DMS53 (cell line): ENCODE measurements at regions not wholly inside any gene's neighbourhood (a gene's known extent, or its start where the extent isn't known, plus 50 kb on each side); places are given as distances from the start of the nearest gene placed in this dataset.
"Not testable (repeated sequence)": the region's sequence is repeated elsewhere in the genome, so short reads cannot be mapped to it uniquely, and the experiment has no call there.

Source experiments
- DNase-seq: peaks from one replicate; lab custom pipeline; 2025; lab: John Stamatoyannopoulos, UW

GRCh38 chr11:96520939-96521338 lies 131.1 kb downstream of the JRKL start:
- no peak for DNase-seq

GRCh38 chr11:96523656-96524055 lies 133.8 kb downstream of the JRKL start:
- DNase-seq, result no peak

GRCh38 chr11:96524475-96524874 lies 134.7 kb downstream of the JRKL start:
- peak; percentile 18 for DNase-seq

- no peak for DNase-seq
These were observed 140.7 kb downstream of the JRKL start for GRCh38 chr11:96530473-96530872.

- no peak for DNase-seq
These were observed 148.3 kb downstream of the JRKL start for GRCh38 chr11:96538104-96538503.

GRCh38 chr11:96538622-96539021 lies 148.8 kb downstream of the JRKL start:
- DNase-seq, result no peak

- DNase-seq, result no peak
These were observed 151.1 kb downstream of the JRKL start for GRCh38 chr11:96540875-96541274.

GRCh38 chr11:96543177-96543576 lies 153.4 kb downstream of the JRKL start:
- no peak for DNase-seq

GRCh38 chr11:96545192-96545591 lies 155.4 kb downstream of the JRKL start:
- not testable (repeated sequence) for DNase-seq

- DNase-seq, result no peak
These were observed 161.3 kb downstream of the JRKL start for GRCh38 chr11:96551136-96551535.

- DNase-seq, result no peak
These were observed 164.5 kb downstream of the JRKL start for GRCh38 chr11:96554236-96554820.

- DNase-seq, result not testable (repeated sequence)
These were observed 166.0 kb downstream of the JRKL start for GRCh38 chr11:96555826-96556225.

GRCh38 chr11:96560727-96561126 lies 170.9 kb downstream of the JRKL start:
- not testable (repeated sequence) for DNase-seq

GRCh38 chr11:96567176-96567575 lies 177.4 kb downstream of the JRKL start:
- peak; percentile 75 for DNase-seq

- DNase-seq, result no peak
These were observed 177.9 kb downstream of the JRKL start for GRCh38 chr11:96567667-96568066.

GRCh38 chr11:96576383-96576782 lies 186.6 kb downstream of the JRKL start:
- no peak for DNase-seq

- DNase-seq, result no peak
These were observed 188.6 kb downstream of the JRKL start for GRCh38 chr11:96578379-96578778.

GRCh38 chr11:96579656-96580055 lies 189.8 kb downstream of the JRKL start:
- DNase-seq, result peak; percentile 68

GRCh38 chr11:96580476-96581040 lies 190.7 kb downstream of the JRKL start:
- DNase-seq, result no peak

- DNase-seq, result peak; percentile 66
These were observed 196.4 kb downstream of the JRKL start for GRCh38 chr11:96585944-96586880.

- not testable (repeated sequence) for DNase-seq
These were observed 199.0 kb downstream of the JRKL start for GRCh38 chr11:96588793-96589192.

- DNase-seq, result no peak
These were observed 205.2 kb downstream of the JRKL start for GRCh38 chr11:96595011-96595410.
